ENCODE measurements at regions not wholly inside any gene's neighbourhood (a gene's known extent, or its start where the extent isn't known, plus 50 kb on each side); places are given as distances from the start of the nearest gene placed in this dataset.
"Not testable (repeated sequence)": the region's sequence is repeated elsewhere in the genome, so short reads cannot be mapped to it uniquely, and the experiment has no call there.

DNA sequence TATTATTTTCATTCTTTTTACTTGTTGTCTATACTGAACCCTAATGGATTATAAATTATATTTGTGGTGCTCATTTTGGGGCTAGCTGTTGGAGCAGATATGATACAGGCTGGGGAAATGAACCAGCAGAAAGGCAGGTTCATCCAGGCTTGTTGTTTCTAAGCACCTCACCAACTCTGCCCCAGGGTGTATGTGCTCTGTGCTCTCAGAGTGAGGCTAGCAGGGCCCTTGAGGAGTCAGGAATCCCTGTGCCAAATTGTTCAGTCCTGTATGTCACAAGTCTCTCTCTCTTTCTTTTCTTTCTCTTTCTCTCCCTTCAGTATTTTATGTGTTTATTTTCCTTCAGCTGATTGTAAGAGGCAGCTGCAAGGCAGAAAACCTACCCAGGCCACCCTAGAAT, 181.1 kb upstream of the DPP10 start:
- DNase-seq (ENCODE audit: low spot score): no peak

DNA sequence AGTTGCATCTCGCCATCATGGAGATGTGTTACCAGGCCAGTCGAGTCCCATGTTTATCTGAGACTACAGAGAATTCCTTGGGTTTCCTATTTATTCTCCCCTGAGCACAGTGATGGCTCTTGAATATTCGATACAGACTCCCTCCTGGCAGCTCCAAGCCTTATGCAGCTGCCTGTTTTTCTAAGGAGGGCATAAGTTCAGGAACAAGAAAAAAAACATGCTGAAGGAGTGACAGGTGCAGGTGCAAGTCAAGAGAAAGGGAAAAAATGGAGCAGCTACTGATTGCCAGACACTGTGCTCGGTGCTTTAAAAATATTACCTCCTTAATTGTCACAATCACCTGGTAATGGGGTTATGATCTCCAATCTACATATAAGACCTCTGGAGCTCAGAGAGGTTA, 177.2 kb upstream of the DPP10 start:
- DNase-seq (ENCODE audit: low spot score): no peak

DNA sequence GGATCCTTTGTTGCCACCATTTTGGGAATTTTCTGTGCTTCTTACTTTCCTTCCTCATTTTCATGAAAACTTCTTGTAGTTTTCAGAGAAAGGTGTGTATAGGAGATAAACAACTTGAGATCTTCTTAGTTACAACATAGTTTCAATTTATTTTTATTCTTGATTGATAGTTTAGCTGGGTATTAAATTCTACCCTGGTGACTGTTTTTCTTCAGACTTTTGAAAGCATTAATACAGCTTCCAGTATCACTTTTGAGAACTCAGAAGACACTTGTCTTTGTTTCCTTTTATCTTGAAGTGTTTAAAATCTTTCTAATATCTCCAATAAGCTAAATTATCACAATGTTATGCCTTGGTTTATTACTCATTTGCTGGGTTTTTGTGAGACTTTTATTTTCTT, 167.5 kb upstream of the DPP10 start:
- DNase-seq (ENCODE audit: low spot score): no peak

DNA sequence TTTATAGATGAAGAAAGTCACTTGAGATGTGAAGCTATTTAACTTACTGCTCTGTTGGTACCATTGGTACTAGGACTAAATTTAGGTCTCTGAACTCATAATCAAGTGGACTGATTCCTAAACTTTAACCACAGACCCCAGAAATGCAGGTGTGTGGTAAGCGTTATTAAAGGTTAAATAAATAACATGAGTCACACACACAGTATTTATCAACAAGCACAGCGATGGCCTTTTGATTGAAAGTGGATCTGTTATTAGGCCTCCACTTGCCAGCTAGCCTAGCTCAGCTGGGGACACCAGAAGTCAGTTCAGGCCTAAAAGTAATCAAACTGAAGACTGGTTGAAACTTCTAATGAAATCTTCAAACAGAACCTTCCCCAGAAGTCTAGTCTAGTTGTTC, 161.3 kb upstream of the DPP10 start:
- no peak for DNase-seq (ENCODE audit: low spot score)

DNA sequence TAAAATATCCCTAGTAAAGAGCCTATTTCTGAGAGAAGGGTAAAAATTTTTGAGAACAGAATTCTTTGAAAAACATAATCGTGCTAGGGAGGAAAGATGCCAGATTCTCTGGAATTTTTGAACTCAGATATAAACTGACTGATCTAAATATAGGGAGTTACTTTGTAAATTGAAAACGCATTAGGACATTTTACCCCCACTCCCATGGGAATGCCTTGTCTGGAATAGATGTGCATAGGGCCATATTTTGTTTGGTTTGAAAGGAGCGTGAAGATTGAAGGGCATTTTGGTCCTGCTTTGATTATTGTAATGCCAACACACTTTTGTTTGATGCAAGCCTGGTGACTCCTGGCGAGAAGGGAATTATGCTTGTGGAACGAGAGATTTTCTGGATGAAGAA, 158.7 kb upstream of the DPP10 start:
- no peak for DNase-seq (ENCODE audit: low spot score)

DNA sequence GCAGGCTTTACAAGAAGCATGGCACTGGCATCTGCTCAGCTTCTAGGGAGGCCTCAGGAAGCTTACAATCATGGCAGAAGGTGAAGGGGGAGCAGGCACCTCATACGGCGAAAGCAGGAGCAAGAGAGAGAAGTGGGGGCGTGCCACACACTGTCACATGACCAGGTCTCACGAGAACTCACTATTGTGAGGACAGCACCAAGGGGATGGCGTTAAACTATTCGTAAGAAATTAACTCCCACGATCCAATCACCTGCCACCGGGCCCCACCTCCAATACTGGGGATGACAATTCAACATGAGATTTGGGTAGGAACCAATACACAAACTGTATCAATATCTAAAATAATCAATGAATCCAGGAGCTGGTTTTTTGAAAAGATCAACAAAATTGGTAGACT, 156.0 kb upstream of the DPP10 start:
- no peak for DNase-seq (ENCODE audit: low spot score)

DNA sequence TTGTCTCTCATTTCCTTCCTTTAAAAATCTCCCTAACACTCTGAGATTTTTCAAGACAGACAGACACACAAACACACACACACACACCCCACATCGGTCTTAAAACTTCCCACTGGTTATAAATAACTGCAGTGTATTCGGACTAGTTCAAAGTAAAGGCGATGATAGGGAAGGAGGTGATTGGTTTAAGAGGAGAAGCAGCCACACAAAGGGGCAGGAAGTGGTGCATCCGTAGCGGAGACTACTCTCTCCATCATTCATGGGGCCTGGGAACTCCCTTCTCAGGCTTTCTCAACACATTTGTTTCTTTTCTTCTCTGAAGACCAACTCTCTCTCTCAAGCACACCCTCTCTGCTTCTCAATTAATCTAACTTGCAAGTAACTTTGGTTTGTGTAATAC, 149.1 kb upstream of the DPP10 start:
- no peak for DNase-seq (ENCODE audit: low spot score)

DNA sequence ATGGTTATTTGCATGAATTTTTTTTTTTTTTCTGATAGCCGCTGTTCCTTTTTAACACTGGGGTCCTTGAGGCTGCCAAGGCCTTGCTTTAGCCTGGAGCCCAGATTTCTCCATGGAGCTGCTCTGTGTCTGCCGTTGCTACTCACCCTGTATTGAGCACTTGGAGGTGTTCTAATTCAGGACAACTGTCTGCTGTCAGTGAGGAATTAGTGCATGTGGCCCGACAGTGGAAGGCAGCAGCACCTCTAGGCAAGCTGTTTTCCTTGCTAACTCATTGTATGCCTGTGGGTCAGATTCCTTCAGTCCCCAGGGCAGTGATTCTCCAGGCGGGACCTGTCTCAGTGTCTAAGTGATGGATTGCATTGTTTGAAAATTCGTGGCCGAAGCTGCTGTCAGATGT, 147.7 kb upstream of the DPP10 start:
- no peak for DNase-seq (ENCODE audit: low spot score)

DNA sequence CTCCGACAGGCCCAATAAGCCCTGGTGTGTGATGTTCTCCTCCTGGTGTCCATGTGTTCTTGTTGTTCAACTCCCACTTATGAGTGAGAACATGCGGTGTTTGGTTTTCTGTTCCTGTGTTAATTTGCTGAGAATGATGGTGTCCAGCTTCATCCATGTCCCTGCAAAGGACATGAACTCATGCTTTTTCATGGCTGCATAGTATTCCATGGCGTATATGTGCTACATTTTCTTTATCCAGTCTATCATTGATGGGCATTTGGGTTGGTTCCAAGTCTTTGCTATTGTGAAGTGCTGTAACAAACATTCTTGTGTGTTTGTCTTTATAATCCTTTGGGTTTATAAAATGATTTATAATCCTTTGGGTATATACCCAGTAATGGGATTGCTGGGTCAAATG, 142.1 kb upstream of the DPP10 start:
- DNase-seq (ENCODE audit: low spot score): not testable (repeated sequence)

DNA sequence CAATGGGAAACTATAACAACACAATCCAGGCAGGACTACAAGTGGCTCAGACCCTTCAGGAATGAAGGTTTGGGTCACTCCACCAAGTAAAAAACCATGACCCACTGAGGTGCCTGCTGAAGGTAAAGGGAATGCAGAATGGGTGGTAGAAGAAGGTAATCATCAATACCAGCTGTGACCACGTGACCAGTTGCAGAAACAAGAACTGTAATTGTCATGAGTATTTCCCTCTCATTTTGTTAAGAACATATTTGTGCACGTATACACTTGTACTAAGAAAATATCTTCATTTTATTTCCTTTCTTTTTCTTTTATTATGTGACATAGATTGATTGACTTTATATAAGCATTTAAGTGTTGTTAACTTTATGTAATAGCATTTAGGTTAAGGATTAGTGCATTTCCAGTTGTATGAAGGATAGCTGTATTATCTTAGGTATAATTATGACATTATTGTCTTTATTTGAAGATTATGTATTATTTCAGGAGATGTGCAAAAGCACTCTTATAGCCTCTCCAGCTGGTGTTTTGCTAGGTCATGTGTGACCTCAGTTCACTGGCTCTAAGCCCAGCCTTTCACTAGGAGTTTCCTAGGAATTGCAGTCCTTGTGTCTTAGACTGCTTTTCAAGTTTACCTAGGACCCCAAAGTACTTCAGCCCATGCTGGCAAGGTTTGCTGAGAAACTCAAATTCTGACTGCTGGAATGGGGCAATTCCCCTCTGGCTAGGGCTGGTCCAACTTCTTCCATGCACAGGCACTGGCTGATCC, 125.7 kb upstream of the DPP10 start:
- no peak for DNase-seq (ENCODE audit: low spot score)

DNA sequence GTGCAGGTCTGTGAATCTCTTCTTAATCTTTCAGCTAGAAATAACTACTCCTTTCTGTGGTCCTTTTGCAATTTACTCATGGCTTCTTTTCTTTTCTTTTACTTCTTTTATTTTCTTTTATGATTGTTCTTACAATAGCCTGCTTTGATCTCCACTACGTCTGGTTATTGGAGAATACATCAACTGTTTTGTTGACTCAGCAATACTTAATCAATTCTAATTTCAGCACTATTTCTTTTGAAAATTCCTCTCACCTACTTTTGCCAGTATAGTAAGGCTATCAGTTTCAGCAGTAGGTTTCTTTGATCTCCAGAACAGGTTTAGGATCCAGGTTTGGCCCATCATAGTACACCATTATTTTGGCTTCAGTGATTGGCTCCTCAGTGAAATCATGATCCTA, 111.8 kb upstream of the DPP10 start:
- DNase-seq (ENCODE audit: low spot score): no peak

DNA sequence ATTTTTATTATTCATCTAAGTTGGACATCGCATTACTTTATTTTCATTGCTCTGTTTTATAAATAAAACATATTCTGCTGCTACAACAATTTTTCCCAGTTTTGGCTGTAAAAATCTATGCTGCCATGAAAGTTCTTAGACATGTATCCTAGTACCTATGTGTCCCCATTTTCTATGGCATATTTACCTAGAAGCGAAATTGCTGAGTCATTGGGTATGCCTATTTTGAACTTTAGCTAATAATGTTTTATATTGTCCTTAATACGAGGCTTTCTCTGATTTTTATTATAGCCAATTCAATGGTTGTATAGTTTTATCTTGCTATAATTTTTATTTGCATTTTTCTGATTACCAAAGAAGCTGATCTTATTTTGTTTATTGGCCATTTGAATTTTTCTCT, 110.5 kb upstream of the DPP10 start:
- DNase-seq (ENCODE audit: low spot score): no peak

DNA sequence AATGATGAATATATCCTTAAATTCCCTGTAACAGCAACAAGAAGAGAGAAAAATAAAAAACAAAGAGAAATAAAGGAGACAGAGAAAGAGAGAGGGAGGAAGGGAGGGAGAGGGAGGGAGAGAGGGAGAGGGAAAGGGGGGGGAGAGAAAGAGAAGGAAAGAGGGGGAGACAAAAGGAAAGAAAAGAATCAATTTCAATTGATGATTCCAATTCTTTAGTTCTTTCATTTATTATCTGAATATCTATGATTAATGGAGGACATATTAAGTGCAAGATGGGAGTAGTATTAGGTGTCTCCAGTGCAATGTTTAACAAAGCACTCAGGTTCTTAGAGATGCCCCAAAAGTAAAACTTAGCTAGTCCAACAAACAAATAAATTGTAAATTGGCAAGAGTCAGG, 97.2 kb upstream of the DPP10 start:
- no peak for DNase-seq (ENCODE audit: low spot score)

DNA sequence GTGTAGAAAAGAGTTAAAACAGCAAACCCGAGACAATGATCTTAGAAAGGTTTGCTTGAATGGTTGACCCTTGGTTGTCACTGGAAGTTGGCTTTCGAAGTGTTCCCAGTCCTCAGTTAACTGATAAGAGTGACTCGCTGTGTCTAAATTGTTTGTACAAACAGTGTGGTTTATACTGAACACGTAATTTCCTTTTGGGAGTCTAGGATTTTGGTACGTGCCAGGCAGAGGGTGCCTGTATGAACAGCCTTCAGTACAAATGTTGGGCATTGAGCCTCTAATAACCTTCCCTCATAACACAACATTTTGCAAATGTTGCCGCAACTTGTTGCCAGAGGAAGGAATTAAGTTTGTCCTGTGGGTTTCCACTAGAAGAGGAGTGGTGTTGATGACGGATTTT, 95.8 kb upstream of the DPP10 start:
- no peak for DNase-seq (ENCODE audit: low spot score)

DNA sequence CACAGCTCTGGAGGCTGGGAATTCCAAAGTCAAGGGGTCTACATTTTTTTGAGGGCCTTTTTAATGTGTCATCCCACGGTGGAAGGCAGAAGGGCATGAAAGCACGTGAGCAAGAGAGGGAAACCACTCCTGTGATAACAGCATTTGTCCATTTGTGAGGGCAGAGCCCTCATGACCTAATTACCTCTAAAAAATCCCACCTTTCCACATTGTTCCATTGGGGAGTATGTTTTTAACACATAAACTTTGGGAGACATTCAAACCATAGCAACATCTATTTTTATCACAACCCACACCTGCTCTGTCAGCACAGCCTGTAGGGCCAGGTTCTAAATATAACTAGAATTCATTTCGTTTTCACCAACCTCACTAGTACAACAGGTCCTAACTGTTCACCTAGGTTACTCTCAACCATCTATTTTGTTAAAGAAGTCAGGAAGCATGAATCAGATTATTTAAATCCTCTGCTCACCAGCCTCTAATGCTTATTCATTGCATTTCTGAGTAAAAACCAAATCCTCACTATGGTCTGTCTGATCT, 92.2 kb upstream of the DPP10 start:
- no peak for DNase-seq (ENCODE audit: low spot score)

DNA sequence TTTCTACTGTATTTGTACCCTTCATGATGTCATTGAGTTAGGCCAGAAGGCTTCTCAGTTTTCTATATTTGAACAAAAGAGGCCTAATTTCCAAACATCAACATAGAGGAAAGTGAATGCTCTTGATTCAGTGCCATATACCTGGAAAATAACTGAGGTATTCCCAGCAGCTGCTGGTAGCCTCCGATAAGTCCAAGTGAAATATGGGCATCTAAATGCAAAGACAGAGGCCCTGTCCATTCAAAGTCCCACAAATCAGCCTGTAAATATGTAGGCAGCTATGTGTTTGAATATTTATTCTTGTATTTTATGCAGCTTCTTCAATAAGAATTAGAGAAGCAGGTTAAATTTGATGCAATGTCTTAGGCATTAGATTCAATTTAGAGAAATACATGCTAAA, 89.5 kb upstream of the DPP10 start:
- no peak for DNase-seq (ENCODE audit: low spot score)

DNA sequence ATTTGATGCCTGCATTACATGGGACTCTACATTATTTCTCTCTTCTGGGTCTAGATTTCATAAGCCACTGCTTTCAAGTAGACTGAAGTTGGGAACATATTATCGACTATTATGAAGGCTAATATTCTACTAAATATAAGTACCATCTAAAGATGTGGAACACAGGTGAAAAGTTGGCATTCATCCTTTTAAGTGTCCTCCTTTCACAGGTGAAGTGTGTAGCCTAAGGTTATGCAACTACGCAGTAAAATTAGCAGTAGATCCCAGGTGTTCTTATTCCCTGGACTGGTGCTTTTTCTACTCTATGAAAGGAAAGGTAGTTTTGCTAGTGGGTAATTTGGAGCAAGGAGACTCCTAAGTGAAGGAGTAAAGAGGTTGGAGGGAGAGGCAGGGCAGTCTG, 88.2 kb upstream of the DPP10 start:
- no peak for DNase-seq (ENCODE audit: low spot score)

DNA sequence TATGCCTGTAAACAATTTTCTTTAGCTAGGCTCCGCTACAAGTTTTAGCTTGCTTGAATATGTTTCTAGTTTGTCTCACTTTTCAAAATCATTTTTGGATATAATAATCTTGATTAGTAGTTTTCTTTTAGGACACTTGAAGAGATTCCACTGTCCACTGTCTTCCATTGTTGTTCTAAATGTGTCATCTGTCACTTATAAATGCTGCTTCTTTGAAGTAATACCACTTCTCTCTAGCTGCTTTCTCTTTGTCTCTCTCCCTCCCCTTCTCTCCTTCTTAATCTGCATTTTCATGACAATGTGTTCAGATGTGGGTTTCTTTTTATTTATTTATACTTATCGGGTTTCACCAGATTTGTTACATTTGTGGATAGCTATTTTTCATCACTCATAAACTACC, 73.7 kb upstream of the DPP10 start:
- no peak for DNase-seq (ENCODE audit: low spot score)

DNA sequence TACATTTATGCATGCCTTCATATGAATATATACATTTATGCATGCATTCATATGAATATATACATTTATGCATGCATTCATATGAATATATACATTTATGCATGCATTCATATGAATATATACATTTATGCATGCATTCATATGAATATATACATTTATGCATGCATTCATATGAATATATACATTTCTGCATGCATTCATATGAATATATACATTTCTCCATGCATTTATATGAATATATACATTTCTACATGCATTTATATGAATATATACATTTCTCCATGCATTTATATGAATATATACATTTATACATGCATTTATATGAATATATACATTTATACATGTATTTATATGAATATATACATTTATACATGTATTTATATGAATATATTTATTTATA, 70.7 kb upstream of the DPP10 start:
- not testable (repeated sequence) for DNase-seq (ENCODE audit: low spot score)

DNA sequence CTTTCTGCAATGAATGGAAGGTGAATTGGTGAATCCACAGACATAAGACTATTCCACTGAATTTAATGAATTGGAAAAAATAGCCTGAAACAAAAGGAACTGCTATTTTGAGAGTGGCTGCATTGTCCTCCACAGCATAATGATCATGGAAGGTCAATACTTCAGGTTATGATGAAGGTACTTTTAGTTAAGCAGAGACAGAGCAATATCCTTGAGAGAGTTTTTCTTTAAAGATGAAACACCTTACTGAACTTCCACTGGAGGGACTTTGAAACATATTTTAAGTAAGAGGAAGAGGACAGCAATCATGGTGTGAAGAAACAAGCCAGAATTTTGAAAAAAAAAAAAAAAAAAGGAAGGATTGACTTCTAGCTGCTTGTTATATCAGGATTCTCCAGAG, 68.8 kb upstream of the DPP10 start:
- DNase-seq (ENCODE audit: low spot score): no peak

DNA sequence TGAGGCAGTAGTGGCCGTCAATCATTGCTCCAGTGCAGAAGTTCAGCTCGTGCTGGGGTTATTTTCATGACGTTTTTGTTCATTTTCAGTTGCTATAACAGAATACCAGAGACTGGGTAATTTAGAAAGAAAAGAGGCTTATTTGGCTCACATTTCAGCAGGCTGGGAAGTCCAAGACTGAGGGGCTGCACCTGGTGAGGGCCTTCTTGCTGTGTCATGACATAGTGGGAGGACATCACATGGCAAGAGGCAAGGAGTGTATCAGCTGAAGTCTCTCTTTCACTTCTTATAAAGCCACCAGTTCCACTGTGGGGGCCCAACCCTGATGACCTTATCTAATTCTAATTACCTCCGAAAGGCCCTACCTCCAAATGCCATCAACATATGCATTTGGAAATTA, 58.0 kb upstream of the DPP10 start:
- no peak for DNase-seq (ENCODE audit: low spot score)

DNA sequence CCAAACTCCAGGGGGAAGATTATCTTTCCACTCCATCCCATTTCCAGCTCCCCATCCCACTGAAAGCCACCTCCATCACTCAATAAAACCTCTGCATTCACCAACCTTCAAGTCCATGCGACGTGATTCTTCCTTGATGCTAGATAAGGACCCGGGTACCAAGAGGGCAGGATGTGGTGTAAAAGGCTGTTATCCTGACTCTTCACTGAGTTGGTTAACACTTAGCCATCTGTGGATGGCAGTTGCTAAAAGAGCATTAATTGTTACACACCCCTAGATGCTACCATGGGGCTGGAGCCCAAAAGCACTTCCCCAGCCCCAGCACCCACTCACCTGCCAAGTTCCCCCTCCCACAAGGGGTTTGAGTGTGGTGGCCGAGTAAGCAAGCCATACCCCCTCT, 53.4 kb upstream of the DPP10 start:
- DNase-seq (ENCODE audit: low spot score): no peak

Data from HuH-7 (cell line).